ENCODE measurements at regions not wholly inside any gene's neighbourhood (a gene's known extent, or its start where the extent isn't known, plus 50 kb on each side); places are given as distances from the start of the nearest gene placed in this dataset.

DNA sequence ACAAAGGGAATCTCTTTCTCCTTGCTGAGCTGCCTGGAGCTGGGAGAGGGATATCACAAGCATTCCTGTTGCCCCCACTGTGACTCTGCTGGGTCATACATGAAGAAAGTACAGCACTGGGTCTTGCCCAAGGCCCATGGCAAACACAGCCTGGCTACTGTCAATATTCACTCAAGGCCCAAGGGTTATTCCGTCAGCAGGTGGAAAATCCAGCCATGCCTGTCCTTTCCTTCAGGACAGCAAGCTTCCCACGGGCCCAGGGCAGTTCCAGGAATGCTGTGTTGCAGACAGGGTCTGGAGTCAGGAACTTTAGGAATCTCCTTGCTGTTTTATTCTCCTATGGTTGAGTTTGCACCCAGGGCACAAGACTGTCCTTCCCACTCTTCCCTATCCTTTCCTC is 106.8 kb downstream of the TNFSF13B start:
- TF ChIP-seq CTCF (IDR thresholded peaks at IDR 0.05) (no peak), POLR2A (IDR thresholded peaks at IDR 0.05) (no peak), POLR2AphosphoS5 (IDR thresholded peaks at IDR 0.05) (no peak)
